HG02759 (cell line): ENCODE measurements at regions not wholly inside any gene's neighbourhood (a gene's known extent, or its start where the extent isn't known, plus 50 kb on each side); places are given as distances from the start of the nearest gene placed in this dataset.

ENCODE experiments used
- ATAC-seq: cut with Tn5 transposase; IDR thresholded peaks from one replicate; pipeline ENCODE4 v1.9.1; 2021; ENCODE audit warnings: mild to moderate bottlenecking, moderate library complexity; ENCODE audit not compliant: unreplicated experiment

GRCh38 chr4:145347684-145348083 lies 134.0 kb upstream of the SMAD1 start:
- no peak for ATAC-seq

GRCh38 chr4:145346081-145346480 lies 135.6 kb upstream of the SMAD1 start:
- ATAC-seq = no peak

DNA sequence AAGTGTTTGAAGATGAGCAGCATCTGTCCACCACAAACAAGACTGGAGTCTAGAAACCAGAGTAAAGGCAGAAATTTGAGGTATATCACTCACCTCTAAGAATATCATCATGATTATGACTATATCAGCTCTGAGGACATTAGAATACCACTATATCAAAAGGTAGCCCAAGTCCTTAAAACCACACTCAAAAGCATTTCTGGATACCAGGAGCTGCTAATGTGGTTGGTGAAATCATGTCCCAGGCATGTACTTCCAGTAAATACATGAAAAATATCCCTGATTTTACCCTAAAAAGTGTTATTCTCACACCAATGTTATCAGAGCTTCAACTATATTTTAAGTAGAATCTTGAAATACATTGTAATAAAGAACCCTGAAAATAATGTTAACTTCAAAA lies 136.3 kb upstream of the SMAD1 start:
- ATAC-seq = no peak

DNA sequence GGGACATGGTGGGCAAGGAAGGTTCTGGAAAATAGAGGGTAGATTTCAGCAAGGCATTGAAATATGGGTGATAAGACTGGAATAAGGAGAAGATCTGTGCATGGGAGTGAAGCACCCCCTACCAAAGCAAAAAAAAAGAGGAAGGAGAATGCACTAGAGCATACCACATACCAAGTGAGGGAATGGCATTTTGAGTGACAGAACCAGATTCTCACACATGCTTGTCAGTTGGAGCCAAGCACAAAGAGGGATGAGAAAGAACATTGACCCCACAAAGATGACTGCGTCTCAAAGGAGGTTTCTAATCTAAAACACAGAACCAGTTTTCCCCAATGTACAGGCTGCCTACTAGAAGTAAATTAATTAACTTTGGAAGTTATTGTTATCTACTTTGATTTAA lies 140.3 kb upstream of the SMAD1 start:
- no peak for ATAC-seq

DNA sequence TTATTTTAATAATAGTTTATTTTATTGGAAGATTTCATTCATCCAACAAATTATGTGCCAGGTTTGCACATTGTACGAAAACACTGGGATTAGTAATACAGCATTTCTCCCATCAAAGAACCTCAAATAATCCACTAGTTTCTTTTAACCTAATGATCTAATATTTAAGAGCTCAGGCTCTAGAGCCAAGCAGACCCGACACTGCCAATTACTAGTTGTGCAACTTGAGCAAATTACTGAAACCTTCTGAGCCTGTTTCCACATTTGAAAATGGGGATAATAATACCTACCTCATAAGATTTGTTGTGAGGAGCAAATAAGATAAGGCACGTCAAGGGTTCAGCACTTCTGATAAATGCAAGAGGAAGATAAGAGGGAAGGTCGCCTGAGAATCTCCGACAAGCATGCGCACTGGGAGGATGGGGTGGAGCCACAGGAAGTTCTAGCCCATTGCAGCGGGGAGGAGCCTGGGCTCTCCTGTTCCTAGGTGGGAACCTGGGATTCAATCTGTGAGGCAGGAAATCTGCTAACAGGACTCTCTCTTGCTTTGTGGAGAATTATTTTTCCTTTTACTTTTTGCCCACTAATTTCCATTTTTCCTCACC lies 141.5 kb upstream of the SMAD1 start:
- no peak for ATAC-seq

- ATAC-seq = no peak
These were observed 142.5 kb upstream of the SMAD1 start for GRCh38 chr4:145339075-145339725.

DNA sequence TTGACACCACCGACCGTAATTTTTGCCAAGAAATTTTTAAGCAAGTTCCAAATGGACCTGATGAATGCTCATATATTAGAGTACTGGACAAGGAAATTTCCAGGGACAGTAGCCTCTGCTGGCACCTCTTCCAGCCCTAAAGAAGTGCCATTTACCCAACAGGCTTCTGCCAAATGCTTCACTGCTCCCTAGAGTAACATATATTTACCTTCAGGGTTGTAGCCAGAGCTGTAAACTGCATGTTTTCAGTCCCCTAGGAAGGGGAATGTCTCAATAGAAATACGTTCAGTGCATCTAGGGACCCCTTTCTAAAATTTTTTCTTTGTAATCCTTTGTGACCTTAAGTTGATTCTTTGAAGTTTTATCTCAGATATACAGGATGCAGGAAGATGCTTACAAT lies 143.1 kb upstream of the SMAD1 start:
- no peak for ATAC-seq

DNA sequence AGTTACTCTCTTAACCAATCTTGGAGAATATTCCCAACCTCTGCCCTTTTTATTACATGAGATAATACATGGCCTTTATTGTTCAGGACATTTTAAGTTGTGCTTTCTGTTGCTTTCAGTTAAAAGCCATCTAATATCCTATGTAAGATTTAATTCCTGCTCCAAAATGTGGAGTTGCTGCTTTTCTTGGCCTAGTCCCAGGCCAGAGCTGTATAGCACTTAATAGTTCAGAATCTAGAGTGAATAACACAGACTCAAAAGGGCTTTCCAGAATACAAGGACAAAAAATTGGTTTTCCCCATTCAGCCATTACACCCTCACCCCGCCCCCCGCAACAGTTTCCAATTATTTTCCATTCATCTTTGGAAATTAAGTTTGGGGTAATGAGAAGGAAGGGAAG lies 144.3 kb upstream of the SMAD1 start:
- no peak for ATAC-seq

DNA sequence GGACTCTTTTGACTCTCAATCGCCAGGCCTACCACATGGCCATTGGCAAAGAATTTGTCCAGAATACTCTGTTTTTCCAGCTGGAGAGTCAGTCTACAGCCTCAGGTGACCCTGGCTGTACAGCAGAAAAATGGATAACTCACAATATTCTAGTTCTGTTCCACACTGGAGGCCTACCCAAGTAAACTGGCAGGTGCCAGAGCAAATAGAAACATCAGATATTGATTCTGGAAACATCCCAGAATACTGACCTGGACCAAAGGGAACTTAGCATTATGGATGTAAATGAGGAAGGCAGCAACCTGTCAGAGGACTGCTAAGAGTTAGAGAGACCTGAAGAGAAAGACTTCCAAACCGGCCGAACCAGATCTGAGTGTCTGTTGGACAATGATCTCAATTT lies 147.9 kb upstream of the SMAD1 start:
- no peak for ATAC-seq

DNA sequence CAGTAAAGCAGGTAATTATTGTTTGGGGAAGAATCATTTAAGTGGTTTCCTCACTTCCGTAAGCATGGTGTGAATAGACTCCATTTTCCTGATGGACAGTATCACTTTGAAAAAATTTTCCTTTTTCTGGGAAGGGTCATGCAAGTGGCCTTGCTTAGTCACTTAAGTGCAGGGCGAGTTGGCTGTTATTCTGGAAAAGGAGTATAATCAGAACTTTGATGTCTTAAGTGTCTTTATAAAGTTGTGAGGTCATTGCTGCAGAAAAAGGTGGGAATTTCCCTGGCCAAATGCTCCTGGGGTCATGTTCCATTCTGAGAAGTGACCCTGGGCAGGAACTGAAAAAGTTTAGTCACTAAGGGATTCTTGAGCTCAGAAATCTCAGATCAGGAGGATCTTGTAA lies 146.1 kb upstream of the OTUD4 start:
- no peak for ATAC-seq

GRCh38 chr4:145324161-145324560 lies 143.8 kb upstream of the OTUD4 start:
- no peak for ATAC-seq

- no peak for ATAC-seq
These were observed 139.9 kb upstream of the OTUD4 start for GRCh38 chr4:145320294-145320693.

- no peak for ATAC-seq
These were observed 139.4 kb upstream of the OTUD4 start for GRCh38 chr4:145319751-145320150.

GRCh38 chr4:145316897-145317574 lies 136.6 kb upstream of the OTUD4 start:
- no peak for ATAC-seq

- ATAC-seq = no peak
These were observed 135.4 kb upstream of the OTUD4 start for GRCh38 chr4:145315811-145316225.

DNA sequence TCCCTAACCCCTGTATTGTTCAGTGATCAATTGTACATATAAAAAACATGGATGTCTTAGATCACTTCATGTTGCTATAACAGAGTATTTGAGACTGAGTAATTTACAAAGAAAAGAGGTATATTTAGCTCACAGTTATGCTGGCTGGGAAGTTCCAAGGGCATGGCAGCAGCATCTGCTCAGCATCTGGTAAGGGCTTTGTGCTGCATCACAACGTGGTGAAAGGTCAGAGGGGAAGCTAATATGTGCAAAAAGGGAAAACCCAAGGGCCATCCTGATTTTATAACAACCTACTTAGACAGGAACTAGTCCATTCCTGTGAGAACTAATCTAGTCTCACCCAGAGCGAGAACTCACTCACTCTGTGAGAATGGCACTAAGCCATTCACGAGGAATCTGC lies 128.2 kb upstream of the OTUD4 start:
- no peak for ATAC-seq

DNA sequence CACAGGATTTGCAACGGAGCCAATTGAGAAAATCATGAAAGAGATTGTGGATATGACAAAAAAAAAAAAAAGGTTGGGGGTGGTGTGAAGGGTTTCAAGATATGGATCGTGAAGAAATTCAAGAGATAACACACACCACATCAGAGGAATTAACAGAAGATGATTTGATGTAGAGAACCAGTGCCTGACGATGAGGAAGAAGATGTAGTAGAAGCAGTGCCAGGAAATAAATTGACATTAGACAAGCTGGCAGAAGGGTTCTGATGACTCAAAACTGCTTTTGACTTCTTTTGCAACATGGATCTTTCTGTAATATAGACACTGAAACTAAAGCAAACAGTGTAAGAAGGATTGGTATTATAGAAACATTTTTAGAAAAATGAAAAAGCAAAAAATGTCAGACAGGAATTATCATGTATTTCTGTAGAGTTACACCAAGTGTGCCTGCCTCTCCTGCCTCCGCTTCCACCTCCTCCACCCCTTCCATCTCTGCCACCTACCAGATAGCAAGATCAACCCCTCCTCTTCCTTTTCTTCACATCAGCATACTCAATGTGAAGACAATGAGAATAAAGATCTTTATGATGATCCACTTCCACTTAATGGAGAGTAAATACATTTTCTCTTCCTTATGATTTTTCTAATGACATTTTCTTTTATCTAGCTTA lies 127.5 kb upstream of the OTUD4 start:
- no peak for ATAC-seq

DNA sequence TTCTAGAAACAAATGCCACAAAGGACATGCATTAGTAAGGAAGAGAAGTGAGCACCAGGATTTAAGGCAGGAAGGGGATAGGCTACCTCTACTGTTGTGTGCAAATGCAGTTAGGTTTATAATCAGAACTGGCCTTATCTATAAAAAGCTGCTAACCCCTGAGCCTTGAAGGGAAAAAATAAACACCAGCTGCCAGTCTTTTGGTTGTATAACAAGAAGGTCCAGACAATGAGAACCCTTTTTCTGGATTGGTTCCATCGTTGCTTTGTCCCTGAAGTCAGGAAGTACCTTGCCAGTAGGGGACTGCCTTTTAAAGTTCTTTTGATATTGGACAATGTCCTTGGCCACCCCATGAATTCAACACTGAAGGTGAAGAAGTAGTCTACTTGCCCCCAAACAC lies 126.7 kb upstream of the OTUD4 start:
- no peak for ATAC-seq

DNA sequence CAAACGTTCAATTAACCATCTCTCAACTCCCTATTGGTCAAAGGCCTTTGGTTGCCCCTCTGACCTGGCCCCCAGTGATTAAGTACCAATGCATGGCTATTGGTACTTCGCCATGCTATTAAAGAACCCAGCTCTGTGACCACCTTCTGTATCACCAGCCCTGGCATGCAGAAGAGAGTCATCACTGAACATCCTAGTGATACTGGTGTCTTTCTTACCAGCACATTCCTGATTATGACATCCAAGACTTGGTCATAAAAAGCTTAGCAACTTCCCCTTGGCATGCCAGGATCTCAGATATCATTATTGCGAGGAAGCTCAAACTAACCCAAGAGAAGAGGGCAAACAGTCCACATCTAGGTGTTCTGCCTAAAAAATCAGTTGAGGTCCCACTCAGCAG lies 122.3 kb upstream of the OTUD4 start:
- ATAC-seq = no peak

GRCh38 chr4:145301386-145302080 lies 121.1 kb upstream of the OTUD4 start:
- no peak for ATAC-seq

DNA sequence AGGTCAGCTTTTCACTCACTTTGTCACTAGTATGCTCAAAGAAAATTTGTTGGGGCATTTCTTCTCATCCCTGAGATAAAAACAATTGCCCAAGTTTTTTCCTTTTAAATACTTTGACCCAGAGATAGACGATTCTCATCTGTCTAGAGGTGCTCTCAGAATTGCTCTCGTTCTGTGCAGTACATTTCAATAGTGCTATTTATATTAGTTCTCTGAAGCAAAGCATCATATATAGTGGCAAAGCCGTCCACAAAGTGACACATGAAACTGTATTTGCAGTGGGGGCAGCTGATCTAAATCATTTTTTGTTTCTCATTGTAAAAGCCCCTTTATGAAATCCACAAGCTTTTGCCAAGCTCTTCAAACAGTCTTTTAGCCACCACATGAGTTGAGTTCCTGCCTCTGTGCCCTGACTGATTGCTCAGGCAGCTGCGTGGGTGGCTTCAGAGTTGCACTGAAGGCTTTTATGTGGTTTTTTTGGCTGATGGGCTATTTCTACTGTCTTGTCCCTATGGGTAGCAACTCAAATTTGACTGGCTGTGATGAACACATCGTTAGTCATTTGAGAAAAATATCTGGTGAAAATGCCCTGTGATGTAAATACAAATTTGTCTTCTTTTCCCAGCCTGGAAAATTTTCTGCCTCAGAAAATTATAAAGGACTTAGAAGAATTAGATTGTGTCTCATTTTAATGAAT lies 119.1 kb upstream of the OTUD4 start:
- peak; percentile 98 for ATAC-seq
